ENCODE measurements at regions not wholly inside any gene's neighbourhood (a gene's known extent, or its start where the extent isn't known, plus 50 kb on each side); places are given as distances from the start of the nearest gene placed in this dataset.

GRCh38 chr1:5688081-5689077, 303.8 kb downstream of the NPHP4 start:
- TF ChIP-seq FOS (IDR thresholded peaks at IDR 0.05; ENCODE audit: borderline replicate concordance, extremely low read depth, insufficient read length) (no peak), EP300 (IDR thresholded peaks at IDR 0.05; ENCODE audit: borderline replicate concordance in 1 of 2, control insufficient read depth in 1 of 2, low read depth in 2 of 2, low read length in 2 of 2) (no peak), RCOR1 (conservative IDR thresholded peaks at IDR 0.05; ENCODE audit: low read depth, low read length) (no peak), POLR2AphosphoS5 (IDR thresholded peaks at IDR 0.05; ENCODE audit: low read length) (no peak), ATF3 (IDR thresholded peaks at IDR 0.05; ENCODE audit: borderline replicate concordance, extremely low read depth, low read depth, low read length) (no peak), IKZF1 (conservative IDR thresholded peaks at IDR 0.05) (no peak), ZNF274 (IDR thresholded peaks at IDR 0.05; ENCODE audit: insufficient read depth, insufficient read length) (no peak), CTCF (IDR thresholded peaks at IDR 0.05 in 2 of 3, conservative IDR thresholded peaks at IDR 0.05 in 1 of 3; ENCODE audit: control insufficient read depth in 2 of 3, extremely low read depth in 1 of 3, insufficient read depth in 1 of 3, low read depth in 3 of 3, low read length in 3 of 3) (no peak), HDAC2 (IDR thresholded peaks at IDR 0.05) (no peak), ESRRA (IDR thresholded peaks at IDR 0.05; ENCODE audit: low read length) (no peak)
